ENCODE measurements at regions not wholly inside any gene's neighbourhood (a gene's known extent, or its start where the extent isn't known, plus 50 kb on each side); places are given as distances from the start of the nearest gene placed in this dataset.

GRCh38 chr7:130996833-130997231 lies 262.8 kb upstream of the KLF14 start:
- TF ChIP-seq CTCF (IDR thresholded peaks at IDR 0.05) (no peak), POLR2A (IDR thresholded peaks at IDR 0.05) (peak in 1 of 2 donors; percentile 6)
